ENCODE measurements at regions not wholly inside any gene's neighbourhood (a gene's known extent, or its start where the extent isn't known, plus 50 kb on each side); places are given as distances from the start of the nearest gene placed in this dataset.
"Not testable (repeated sequence)": the region's sequence is repeated elsewhere in the genome, so short reads cannot be mapped to it uniquely, and the experiment has no call there.

DNA sequence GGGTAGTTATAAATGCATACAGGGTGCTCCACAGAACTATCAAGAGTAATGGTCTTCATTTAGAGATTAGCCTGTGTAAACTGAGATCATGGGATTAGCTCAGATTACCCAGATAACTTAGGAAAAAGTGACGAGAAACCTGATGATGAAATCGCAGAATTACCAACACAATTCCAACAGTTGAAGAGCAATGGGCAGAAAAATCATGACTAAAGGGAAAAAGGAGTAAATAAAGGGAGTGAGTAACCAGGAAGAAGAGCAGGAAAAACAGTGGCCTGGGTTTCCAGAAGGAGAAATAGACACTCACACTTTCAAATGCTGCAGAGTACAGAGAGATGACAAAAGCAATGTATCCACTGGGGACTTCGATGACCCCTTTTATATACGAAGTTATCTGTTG is 817.3 kb downstream of the TRIML1 start:
- Mint-ChIP-seq H3K4me1 (no peaks in the 10 kb centered on the region), H3K27me3 (no peaks in the 10 kb centered on the region), H3K4me3 (no peak overlapping the region), H3K9me3 (ENCODE audit: low read depth) (peaks cover 25% of the 10 kb centered on the region), H3K36me3 (ENCODE audit: low read depth) (no peaks in the 10 kb centered on the region), H3K27ac (no peak overlapping the region)
- CTCF ChIA-PET, result no interaction called here
- POLR2A ChIA-PET, result no interaction called here
- DNase-seq, result no peak
- intact Hi-C loops (cut with DNase I, micrococcal nuclease), result no loop called here
- no peak for ATAC-seq

DNA sequence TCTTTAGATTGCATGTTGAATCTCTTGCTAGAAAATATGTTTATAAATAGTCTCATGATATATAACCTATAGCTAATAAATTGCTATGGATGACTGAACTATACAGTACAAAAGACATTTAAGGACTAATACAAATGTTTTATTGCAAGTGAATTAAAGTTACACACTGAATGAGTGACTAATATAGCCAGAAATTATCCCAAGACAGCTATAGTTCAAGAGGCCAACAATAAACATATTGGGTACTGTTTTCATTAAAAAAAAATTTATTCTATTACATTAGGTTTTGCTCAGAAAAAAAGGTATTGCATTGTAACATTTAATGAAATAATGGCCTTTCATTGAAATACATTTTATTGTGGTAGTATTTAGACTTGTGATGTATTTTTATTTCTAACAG is 819.1 kb downstream of the TRIML1 start:
- CTCF ChIA-PET, result no interaction called here
- POLR2A ChIA-PET, result no interaction called here
- ATAC-seq (no peak), DNase-seq (no peak)
- intact Hi-C loops (cut with DNase I, micrococcal nuclease), result no loop called here
- Mint-ChIP-seq H3K36me3 (ENCODE audit: low read depth) (no peaks in the 10 kb centered on the region), H3K4me1 (no peaks in the 10 kb centered on the region), H3K9me3 (ENCODE audit: low read depth) (peaks cover 26% of the 10 kb centered on the region), H3K27ac (no peak overlapping the region), H3K27me3 (no peaks in the 10 kb centered on the region), H3K4me3 (no peak overlapping the region)

- Mint-ChIP-seq H3K4me1 (no peaks in the 10 kb centered on the region), H3K36me3 (ENCODE audit: low read depth) (no peaks in the 10 kb centered on the region), H3K27me3 (no peaks in the 10 kb centered on the region), H3K9me3 (ENCODE audit: low read depth) (peaks cover 23% of the 10 kb centered on the region), H3K27ac (no peak overlapping the region), H3K4me3 (no peak overlapping the region)
- intact Hi-C loops (cut with DNase I, micrococcal nuclease), result no loop called here
- ChIA-PET POLR2A (no interaction called here), CTCF (interaction anchor here (1.0 kb wide), 1 partner anchor 10 kb away, joined by 3 read pairs; no protein-coding TSS in a partner anchor)
- DNase-seq (no peak), ATAC-seq (no peak)
Measured at GRCh38 chr4:188959424-188959823, 820.2 kb downstream of the TRIML1 start.

GRCh38 chr4:188960411-188961093 is 821.3 kb downstream of the TRIML1 start:
- POLR2A ChIA-PET, result no interaction called here
- no peaks in the 10 kb centered on the region for H3K27me3 Mint-ChIP-seq

GRCh38 chr4:188971125-188971524 is 831.9 kb downstream of the TRIML1 start:
- ATAC-seq (no peak), DNase-seq (no peak)
- Mint-ChIP-seq H3K9me3 (ENCODE audit: low read depth) (peaks cover 13% of the 10 kb centered on the region), H3K27ac (no peak overlapping the region), H3K36me3 (ENCODE audit: low read depth) (no peaks in the 10 kb centered on the region), H3K4me3 (no peak overlapping the region), H3K4me1 (no peaks in the 10 kb centered on the region), H3K27me3 (no peaks in the 10 kb centered on the region)
- ChIA-PET CTCF (no interaction called here), POLR2A (no interaction called here)
- intact Hi-C loops (cut with DNase I, micrococcal nuclease), result loop anchor here in 1 of 2 experiments (2.0 kb wide), 1 partner anchor 822 kb away; no protein-coding TSS in a partner anchor

More at GRCh38 chr4:188960411-188961093, 821.3 kb downstream of the TRIML1 start:
- H3K27ac Mint-ChIP-seq, result no peak overlapping the region
- no peak for ATAC-seq
- CTCF ChIA-PET, result no interaction called here
- intact Hi-C loops (cut with DNase I, micrococcal nuclease), result no loop called here
- no peak for DNase-seq
- H3K4me3 Mint-ChIP-seq, result no peak overlapping the region
- peaks cover 20% of the 10 kb centered on the region for H3K9me3 Mint-ChIP-seq (ENCODE audit: low read depth)
- no peaks in the 10 kb centered on the region for H3K36me3 Mint-ChIP-seq (ENCODE audit: low read depth)
- H3K4me1 Mint-ChIP-seq, result no peaks in the 10 kb centered on the region

GRCh38 chr4:188975271-188975670 is 836.0 kb downstream of the TRIML1 start:
- no peaks in the 10 kb centered on the region for H3K27me3 Mint-ChIP-seq
- H3K4me1 Mint-ChIP-seq, result no peaks in the 10 kb centered on the region
- POLR2A ChIA-PET, result no interaction called here
- no peak overlapping the region for H3K4me3 Mint-ChIP-seq
- no peak for ATAC-seq
- intact Hi-C loops (cut with DNase I, micrococcal nuclease), result no loop called here
- CTCF ChIA-PET, result no interaction called here
- H3K9me3 Mint-ChIP-seq (ENCODE audit: low read depth), result peaks cover 12% of the 10 kb centered on the region
- DNase-seq, result no peak
- no peak overlapping the region for H3K27ac Mint-ChIP-seq
- no peaks in the 10 kb centered on the region for H3K36me3 Mint-ChIP-seq (ENCODE audit: low read depth)

GRCh38 chr4:188976644-188977115 is 837.4 kb downstream of the TRIML1 start:
- Mint-ChIP-seq H3K9me3 (ENCODE audit: low read depth) (peaks cover 7% of the 10 kb centered on the region), H3K27ac (no peak overlapping the region), H3K4me3 (no peak overlapping the region), H3K4me1 (no peaks in the 10 kb centered on the region), H3K36me3 (ENCODE audit: low read depth) (no peaks in the 10 kb centered on the region), H3K27me3 (no peaks in the 10 kb centered on the region)
- ChIA-PET CTCF (no interaction called here), POLR2A (no interaction called here)
- intact Hi-C loops (cut with DNase I, micrococcal nuclease), result no loop called here
- DNase-seq (no peak), ATAC-seq (no peak)

- ATAC-seq; H3K36me3 Mint-ChIP-seq (ENCODE audit: low read depth); H3K4me3 Mint-ChIP-seq; CTCF ChIA-PET; H3K27ac Mint-ChIP-seq; intact Hi-C loops (cut with DNase I, micrococcal nuclease); H3K9me3 Mint-ChIP-seq (ENCODE audit: low read depth); DNase-seq; H3K27me3 Mint-ChIP-seq; POLR2A ChIA-PET; H3K4me1 Mint-ChIP-seq: not testable (repeated sequence)
Measured at GRCh38 chr4:188977232-188977631, 838.0 kb downstream of the TRIML1 start.

DNA sequence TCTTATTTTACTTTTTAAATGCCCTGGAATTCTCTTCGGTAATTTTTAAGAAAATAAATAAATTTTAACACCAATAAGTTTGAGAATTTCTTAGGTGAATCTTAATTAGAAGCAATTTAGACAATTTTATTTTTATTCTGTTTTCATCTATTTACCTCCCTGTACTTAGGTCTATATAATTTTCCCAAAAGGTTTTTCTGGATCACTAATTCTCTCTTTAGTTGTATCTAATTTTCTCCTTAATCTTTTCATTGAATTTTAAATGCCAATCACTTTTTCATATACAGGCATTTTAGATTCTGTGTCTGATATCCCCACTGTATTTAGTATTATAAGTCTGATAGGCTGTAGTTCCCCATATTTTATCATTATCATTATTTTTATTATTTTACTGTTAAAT is 845.3 kb downstream of the TRIML1 start:
- H3K36me3 Mint-ChIP-seq (ENCODE audit: low read depth), result no peaks in the 10 kb centered on the region
- ATAC-seq, result no peak

DNA sequence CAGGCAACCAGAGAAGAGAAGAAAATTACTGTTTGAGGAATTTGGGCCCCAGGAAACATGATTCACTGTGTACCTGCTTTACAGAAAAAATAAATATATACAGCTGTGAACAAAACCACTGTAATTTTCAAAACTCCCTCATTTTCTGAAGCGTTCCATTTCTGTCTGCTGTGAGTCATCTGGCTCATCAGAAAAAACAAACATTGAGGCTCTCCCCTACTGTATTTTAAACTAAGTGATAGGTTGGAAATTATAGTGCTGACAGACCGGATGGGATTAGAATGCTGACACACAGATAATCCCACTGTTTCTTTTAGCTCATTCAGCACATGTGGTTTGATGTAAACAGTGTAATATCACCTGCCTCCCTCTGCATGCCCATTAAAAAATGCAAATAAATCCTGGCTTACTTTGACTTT is 847.0 kb downstream of the TRIML1 start:
- Mint-ChIP-seq H3K4me3 (no peak overlapping the region), H3K27me3 (no peaks in the 10 kb centered on the region), H3K9me3 (ENCODE audit: low read depth) (peaks cover 4% of the 10 kb centered on the region), H3K36me3 (ENCODE audit: low read depth) (no peaks in the 10 kb centered on the region), H3K4me1 (no peaks in the 10 kb centered on the region), H3K27ac (no peak overlapping the region)
- ATAC-seq, result no peak
- no peak for DNase-seq
- ChIA-PET POLR2A (no interaction called here), CTCF (no interaction called here)
- intact Hi-C loops (cut with DNase I, micrococcal nuclease), result no loop called here

More for the DNA sequence above, 845.3 kb downstream of the TRIML1 start:
- Mint-ChIP-seq H3K9me3 (ENCODE audit: low read depth) (peaks cover 4% of the 10 kb centered on the region), H3K27ac (no peak overlapping the region), H3K4me3 (no peak overlapping the region), H3K4me1 (no peaks in the 10 kb centered on the region), H3K27me3 (no peaks in the 10 kb centered on the region)
- CTCF ChIA-PET, result no interaction called here
- intact Hi-C loops (cut with DNase I, micrococcal nuclease), result no loop called here
- no peak for DNase-seq
- POLR2A ChIA-PET, result no interaction called here

DNA sequence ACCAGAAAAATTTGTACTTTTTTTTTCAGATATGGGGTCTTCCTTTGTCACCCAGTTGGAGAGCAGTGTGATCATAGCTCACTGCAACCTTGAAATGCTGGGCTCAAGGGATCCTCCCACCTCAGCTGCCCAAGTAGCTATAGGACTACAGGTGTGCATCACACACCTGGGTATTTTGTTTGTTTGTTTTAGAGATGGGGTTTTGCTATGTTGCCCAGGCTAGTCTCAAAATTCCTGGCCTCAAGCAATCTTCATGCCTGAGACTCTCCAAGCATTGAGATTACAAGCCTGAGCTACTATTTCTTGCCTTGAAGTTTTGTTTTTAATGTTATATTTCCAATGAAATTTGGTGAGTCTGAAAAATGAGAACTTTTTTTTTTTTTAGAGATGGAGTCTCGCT is 847.8 kb downstream of the TRIML1 start:
- ATAC-seq, result no peak
- intact Hi-C loops (cut with DNase I, micrococcal nuclease), result no loop called here
- Mint-ChIP-seq H3K4me1 (no peaks in the 10 kb centered on the region), H3K9me3 (ENCODE audit: low read depth) (peaks cover 4% of the 10 kb centered on the region), H3K27ac (no peak overlapping the region), H3K27me3 (no peaks in the 10 kb centered on the region), H3K4me3 (no peak overlapping the region), H3K36me3 (ENCODE audit: low read depth) (no peaks in the 10 kb centered on the region)
- ChIA-PET CTCF (no interaction called here), POLR2A (no interaction called here)
- no peak for DNase-seq

GRCh38 chr4:188988131-188988530 is 848.9 kb downstream of the TRIML1 start:
- intact Hi-C loops (cut with DNase I, micrococcal nuclease), result no loop called here
- ChIA-PET CTCF (no interaction called here), POLR2A (no interaction called here)
- no peak for ATAC-seq
- Mint-ChIP-seq H3K9me3 (ENCODE audit: low read depth) (peaks cover 4% of the 10 kb centered on the region), H3K4me1 (no peaks in the 10 kb centered on the region), H3K36me3 (ENCODE audit: low read depth) (no peaks in the 10 kb centered on the region), H3K27ac (no peak overlapping the region), H3K27me3 (no peaks in the 10 kb centered on the region), H3K4me3 (no peak overlapping the region)
- no peak for DNase-seq

- ATAC-seq (no peak), DNase-seq (no peak)
- H3K9me3 Mint-ChIP-seq (ENCODE audit: low read depth), result peaks cover 4% of the 10 kb centered on the region
- H3K27ac Mint-ChIP-seq, result no peak overlapping the region
- ChIA-PET CTCF (no interaction called here), POLR2A (no interaction called here)
- H3K27me3 Mint-ChIP-seq, result no peaks in the 10 kb centered on the region
- no peaks in the 10 kb centered on the region for H3K4me1 Mint-ChIP-seq
- no peaks in the 10 kb centered on the region for H3K36me3 Mint-ChIP-seq (ENCODE audit: low read depth)
- H3K4me3 Mint-ChIP-seq, result no peak overlapping the region
- intact Hi-C loops (cut with DNase I, micrococcal nuclease), result no loop called here
Measured at GRCh38 chr4:188989371-188989770, 850.1 kb downstream of the TRIML1 start.
